Sciatic nerve (tissue), 2 donors: ENCODE measurements at regions not wholly inside any gene's neighbourhood (a gene's known extent, or its start where the extent isn't known, plus 50 kb on each side); places are given as distances from the start of the nearest gene placed in this dataset.

ENCODE experiments used
- ATAC-seq: fragments of 200-7000 bp; cut with Tn5 transposase; one replicate; pipeline ENCODE4 v1.9.1; 2020; ENCODE audit warnings: mild to moderate bottlenecking, moderate library complexity
- DNase-seq: peaks from one replicate; pipeline ENCODE4 v3.0.0-alpha.2; 2020; ENCODE audit warnings: low spot score
- intact Hi-C: fragments of 100-400 bp; cut with DNase I; formaldehyde crosslinking; loops from one replicate; pipeline ENCODE4 v1.14.2; 2022
- donor health status: DM: no; HTN: no; CAD: no.
- donor health status: DM: no; HTN: no; CAD: no.

GRCh38 chr1:214957330-214958137 lies 125.0 kb upstream of the KCNK2 start:
- intact Hi-C loops: no loop called here
- peak; percentile 95 for ATAC-seq
- DNase-seq: no peak

GRCh38 chr1:214958486-214958885 lies 124.1 kb upstream of the KCNK2 start:
- DNase-seq (no peak), ATAC-seq (no peak)
- intact Hi-C loops: no loop called here

GRCh38 chr1:214966346-214966745 lies 116.2 kb upstream of the KCNK2 start:
- DNase-seq (no peak), ATAC-seq (peak; percentile 85)
- intact Hi-C loops: no loop called here

- ATAC-seq (no peak), DNase-seq (no peak)
- intact Hi-C loops: no loop called here
Measured at GRCh38 chr1:214967865-214968575, 114.5 kb upstream of the KCNK2 start.

- no peak for ATAC-seq
- intact Hi-C loops: no loop called here
- no peak for DNase-seq
Measured at GRCh38 chr1:214970016-214970415, 112.5 kb upstream of the KCNK2 start.

GRCh38 chr1:214971071-214971470 lies 111.5 kb upstream of the KCNK2 start:
- intact Hi-C loops: no loop called here
- ATAC-seq (no peak), DNase-seq (no peak)

- ATAC-seq (no peak), DNase-seq (no peak)
- intact Hi-C loops: no loop called here
Measured at GRCh38 chr1:214974002-214974401, 108.5 kb upstream of the KCNK2 start.

- DNase-seq: no peak
- intact Hi-C loops: no loop called here
- no peak for ATAC-seq
Measured at GRCh38 chr1:214976665-214977064, 105.9 kb upstream of the KCNK2 start.

GRCh38 chr1:214977110-214977509 lies 105.4 kb upstream of the KCNK2 start:
- ATAC-seq (peak; percentile 84), DNase-seq (no peak)
- intact Hi-C loops: no loop called here

- intact Hi-C loops: no loop called here
- DNase-seq (no peak), ATAC-seq (peak; percentile 71)
Measured at GRCh38 chr1:214977700-214978374, 104.7 kb upstream of the KCNK2 start.

- DNase-seq: no peak
- intact Hi-C loops: no loop called here
- no peak for ATAC-seq
Measured at GRCh38 chr1:214979191-214979590, 103.3 kb upstream of the KCNK2 start.

GRCh38 chr1:214980921-214981320 lies 101.6 kb upstream of the KCNK2 start:
- ATAC-seq (no peak), DNase-seq (no peak)
- intact Hi-C loops: no loop called here

GRCh38 chr1:214983126-214983869 lies 99.2 kb upstream of the KCNK2 start:
- DNase-seq (no peak), ATAC-seq (no peak)
- intact Hi-C loops: no loop called here

GRCh38 chr1:214989341-214989740 lies 93.2 kb upstream of the KCNK2 start:
- no peak for ATAC-seq
- intact Hi-C loops: no loop called here
- DNase-seq: no peak

GRCh38 chr1:214990619-214991018 lies 91.9 kb upstream of the KCNK2 start:
- intact Hi-C loops: no loop called here
- ATAC-seq: no peak
- no peak for DNase-seq

GRCh38 chr1:214991691-214992315 lies 90.7 kb upstream of the KCNK2 start:
- ATAC-seq: no peak
- no peak for DNase-seq
- intact Hi-C loops: no loop called here

GRCh38 chr1:214993419-214993818 lies 89.1 kb upstream of the KCNK2 start:
- no peak for DNase-seq
- ATAC-seq: no peak
- intact Hi-C loops: no loop called here

- no peak for ATAC-seq
- intact Hi-C loops: no loop called here
- DNase-seq: no peak
Measured at GRCh38 chr1:214997685-214998084, 84.9 kb upstream of the KCNK2 start.

GRCh38 chr1:215001419-215002021 lies 81.0 kb upstream of the KCNK2 start:
- ATAC-seq (no peak), DNase-seq (no peak)
- intact Hi-C loops: no loop called here
